ENCODE measurements at regions not wholly inside any gene's neighbourhood (a gene's known extent, or its start where the extent isn't known, plus 50 kb on each side); places are given as distances from the start of the nearest gene placed in this dataset.

DNA sequence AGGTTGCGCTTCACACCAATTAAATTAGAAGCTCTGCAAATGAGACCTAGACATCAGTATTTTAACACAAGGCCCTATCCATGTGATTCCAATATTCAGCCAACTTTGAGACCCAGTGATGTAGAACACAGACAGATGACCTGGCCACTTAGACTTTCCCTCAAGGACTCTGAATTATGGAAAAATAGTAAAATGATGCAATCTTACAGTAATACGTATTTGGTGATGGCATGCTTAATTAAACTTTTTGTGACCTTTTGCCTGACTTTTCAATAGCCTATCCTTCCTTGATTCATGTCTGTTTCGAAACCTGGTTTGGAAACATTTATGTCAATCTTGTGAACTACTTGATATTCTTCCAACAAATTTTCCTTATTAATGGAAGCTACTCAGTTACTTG, 521.2 kb downstream of the KCNA4 start:
- intact Hi-C loops (cut with DNase I; ENCODE audit: low total_unique reads) = no loop called here
- TF ChIP-seq, protein P1, sequence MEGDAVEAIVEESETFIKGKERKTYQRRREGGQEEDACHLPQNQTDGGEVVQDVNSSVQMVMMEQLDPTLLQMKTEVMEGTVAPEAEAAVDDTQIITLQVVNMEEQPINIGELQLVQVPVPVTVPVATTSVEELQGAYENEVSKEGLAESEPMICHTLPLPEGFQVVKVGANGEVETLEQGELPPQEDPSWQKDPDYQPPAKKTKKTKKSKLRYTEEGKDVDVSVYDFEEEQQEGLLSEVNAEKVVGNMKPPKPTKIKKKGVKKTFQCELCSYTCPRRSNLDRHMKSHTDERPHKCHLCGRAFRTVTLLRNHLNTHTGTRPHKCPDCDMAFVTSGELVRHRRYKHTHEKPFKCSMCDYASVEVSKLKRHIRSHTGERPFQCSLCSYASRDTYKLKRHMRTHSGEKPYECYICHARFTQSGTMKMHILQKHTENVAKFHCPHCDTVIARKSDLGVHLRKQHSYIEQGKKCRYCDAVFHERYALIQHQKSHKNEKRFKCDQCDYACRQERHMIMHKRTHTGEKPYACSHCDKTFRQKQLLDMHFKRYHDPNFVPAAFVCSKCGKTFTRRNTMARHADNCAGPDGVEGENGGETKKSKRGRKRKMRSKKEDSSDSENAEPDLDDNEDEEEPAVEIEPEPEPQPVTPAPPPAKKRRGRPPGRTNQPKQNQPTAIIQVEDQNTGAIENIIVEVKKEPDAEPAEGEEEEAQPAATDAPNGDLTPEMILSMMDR (IDR thresholded peaks at IDR 0.05) = no peak
- TF ChIP-seq POLR2AphosphoS5 (IDR thresholded peaks at IDR 0.05) (no peak), POLR2A (IDR thresholded peaks at IDR 0.05) (no peak)

DNA sequence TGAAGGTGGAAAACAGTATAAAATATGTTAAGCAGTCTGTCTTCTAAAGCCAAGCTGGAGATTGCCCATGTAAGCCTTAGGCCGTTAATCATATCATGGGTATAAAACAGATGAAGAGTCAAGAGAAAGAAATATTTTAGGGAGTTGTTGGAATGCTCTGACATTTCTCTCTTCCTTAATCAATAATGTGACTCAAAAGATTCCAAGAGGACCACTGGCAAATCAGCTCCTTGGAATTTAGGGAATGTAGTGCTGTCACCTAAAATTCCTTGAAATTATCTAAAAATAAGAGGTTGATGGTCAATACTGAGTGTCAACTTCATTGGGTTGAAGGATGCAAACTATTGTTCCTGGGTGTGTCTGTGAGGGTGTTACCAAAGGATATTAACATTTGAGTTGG, 525.9 kb downstream of the KCNA4 start:
- Histone ChIP-seq H3K9me3 (no peaks in the 10 kb centered on the region), H3K27ac (no peak overlapping the region), H3K4me3 (no peak overlapping the region), H3K27me3 (no peaks in the 10 kb centered on the region), H3K4me1 (no peaks in the 10 kb centered on the region), H3K36me3 (no peaks in the 10 kb centered on the region)
- intact Hi-C loops (cut with DNase I; ENCODE audit: low total_unique reads) = no loop called here
- DNase-seq (ENCODE audit: low spot score in 2 of 2) = no peak
- TF ChIP-seq POLR2AphosphoS5 (IDR thresholded peaks at IDR 0.05) (no peak), POLR2A (IDR thresholded peaks at IDR 0.05) (no peak)
- TF ChIP-seq, protein P1 (IDR thresholded peaks at IDR 0.05) = no peak

More for the DNA sequence above, 521.2 kb downstream of the KCNA4 start:
- Histone ChIP-seq H3K4me1 (no peaks in the 10 kb centered on the region), H3K9me3 (no peaks in the 10 kb centered on the region), H3K36me3 (no peaks in the 10 kb centered on the region), H3K4me3 (no peak overlapping the region), H3K27ac (no peak overlapping the region), H3K27me3 (no peaks in the 10 kb centered on the region)
- no peak for DNase-seq (ENCODE audit: low spot score in 2 of 2)

DNA sequence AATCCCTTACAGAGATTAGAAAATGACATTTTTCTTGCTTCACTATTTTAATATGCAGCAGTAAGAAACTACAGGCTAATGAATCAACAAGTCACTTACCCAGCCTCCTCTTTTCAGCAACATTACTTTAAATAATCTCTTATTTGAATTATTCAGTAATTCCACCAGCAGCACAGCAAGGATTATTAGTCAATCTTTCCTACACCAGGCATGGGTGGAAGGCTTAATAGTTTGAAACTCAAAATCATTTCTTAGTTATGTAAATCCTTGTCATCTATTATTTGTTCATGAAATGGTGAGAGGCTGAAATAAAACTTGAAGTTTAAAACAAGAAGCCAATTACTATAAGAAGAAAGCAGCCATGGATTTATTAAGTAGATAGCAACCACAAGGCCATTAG, 530.5 kb downstream of the KCNA4 start:
- intact Hi-C loops (cut with DNase I; ENCODE audit: low total_unique reads) = no loop called here
- H3K4me3 ChIP-seq = no peak overlapping the region
- DNase-seq (ENCODE audit: low spot score in 2 of 2) = no peak
- TF ChIP-seq POLR2AphosphoS5 (IDR thresholded peaks at IDR 0.05) (no peak), POLR2A (IDR thresholded peaks at IDR 0.05) (no peak)
- TF ChIP-seq, protein P1 (IDR thresholded peaks at IDR 0.05) = no peak
- no peaks in the 10 kb centered on the region for H3K27me3 ChIP-seq
- H3K36me3 ChIP-seq = no peaks in the 10 kb centered on the region
- H3K27ac ChIP-seq = no peak overlapping the region
- no peaks in the 10 kb centered on the region for H3K4me1 ChIP-seq
- no peaks in the 10 kb centered on the region for H3K9me3 ChIP-seq

- TF ChIP-seq, protein P1 (IDR thresholded peaks at IDR 0.05) = no peak
- TF ChIP-seq POLR2AphosphoS5 (IDR thresholded peaks at IDR 0.05) (no peak), POLR2A (IDR thresholded peaks at IDR 0.05) (no peak)
- Histone ChIP-seq H3K36me3 (no peaks in the 10 kb centered on the region), H3K9me3 (no peaks in the 10 kb centered on the region), H3K27me3 (no peaks in the 10 kb centered on the region), H3K4me1 (no peaks in the 10 kb centered on the region), H3K27ac (no peak overlapping the region), H3K4me3 (no peak overlapping the region)
- DNase-seq (ENCODE audit: low spot score in 2 of 2) = no peak
- intact Hi-C loops (cut with DNase I; ENCODE audit: low total_unique reads) = no loop called here
Measured at GRCh38 chr11:29485641-29486040, 531.2 kb downstream of the KCNA4 start.

- Histone ChIP-seq H3K9me3 (no peaks in the 10 kb centered on the region), H3K4me3 (no peak overlapping the region), H3K4me1 (no peaks in the 10 kb centered on the region), H3K27ac (no peak overlapping the region), H3K27me3 (no peaks in the 10 kb centered on the region), H3K36me3 (no peaks in the 10 kb centered on the region)
- TF ChIP-seq, protein P1 (IDR thresholded peaks at IDR 0.05) = no peak
- no peak for TF ChIP-seq POLR2AphosphoS5 (IDR thresholded peaks at IDR 0.05)
- TF ChIP-seq POLR2A (IDR thresholded peaks at IDR 0.05) = no peak
- intact Hi-C loops (cut with DNase I; ENCODE audit: low total_unique reads) = no loop called here
- no peak for DNase-seq (ENCODE audit: low spot score in 2 of 2)
Measured at GRCh38 chr11:29484548-29484947, 532.3 kb downstream of the KCNA4 start.

All from breast epithelium (tissue), 4 donors.